Astrocyte (in vitro differentiated cells and primary cell): ENCODE measurements at regions not wholly inside any gene's neighbourhood (a gene's known extent, or its start where the extent isn't known, plus 50 kb on each side); places are given as distances from the start of the nearest gene placed in this dataset.

ENCODE experiments used
- CTCF ChIP-seq: IDR thresholded peaks from 2 replicates; pipeline ENCODE4 v1.5.1; 2011; ENCODE audit warnings: low read depth, mild to moderate bottlenecking, inconsistent platforms, low read length, moderate library complexity; ENCODE audit not compliant: insufficient read depth
- EZH2 ChIP-seq: IDR thresholded peaks from 2 replicates; pipeline ENCODE4 v1.6.1; 2012; ENCODE audit warnings: mild to moderate bottlenecking, low read length, inconsistent platforms; ENCODE audit not compliant: insufficient read depth

- TF ChIP-seq CTCF (no peak), EZH2 (no peak)
These were observed 585.6 kb downstream of the NUP35 start for GRCh38 chr2:183709829-183710228.
